Trophoblast cell (in vitro differentiated cells and primary cell): ENCODE measurements at regions not wholly inside any gene's neighbourhood (a gene's known extent, or its start where the extent isn't known, plus 50 kb on each side); places are given as distances from the start of the nearest gene placed in this dataset.

ENCODE experiments used
- DNase-seq, 2 donors: peaks; one replicate each; pipeline ENCODE4 v3.0.0-alpha.2; 2016
- H2AFZ ChIP-seq: 2 replicates; pipeline ENCODE4 v1.6.1; 2013; ENCODE audit warnings: low read length, moderate library complexity, mild to moderate bottlenecking; ENCODE audit not compliant: insufficient read depth, poor library complexity
- H2AK5ac ChIP-seq: 2 replicates; pipeline ENCODE4 v1.6.1; 2013; ENCODE audit warnings: mild to moderate bottlenecking, low read length
- H2BK120ac ChIP-seq: 2 replicates; pipeline ENCODE4 v1.6.1; 2013; ENCODE audit warnings: low read length, mild to moderate bottlenecking, moderate library complexity; ENCODE audit not compliant: insufficient read depth, poor library complexity
- H2BK12ac ChIP-seq: 2 replicates; pipeline ENCODE4 v1.6.1; 2013; ENCODE audit warnings: mild to moderate bottlenecking, low read length, moderate library complexity
- H2BK5ac ChIP-seq: 2 replicates; pipeline ENCODE4 v1.6.1; 2013; ENCODE audit warnings: low read length, low read depth, moderate library complexity, mild to moderate bottlenecking; ENCODE audit not compliant: poor library complexity
- H3K14ac ChIP-seq: 2 replicates; pipeline ENCODE4 v1.6.1; 2013; ENCODE audit warnings: mild to moderate bottlenecking, low read length
- H3K18ac ChIP-seq: 2 replicates; pipeline ENCODE4 v1.6.1; 2013; ENCODE audit warnings: mild to moderate bottlenecking, low read length
- H3K23ac ChIP-seq: 2 replicates; pipeline ENCODE4 v1.6.1; 2013; ENCODE audit warnings: low read length
- H3K27ac ChIP-seq: 2 replicates; pipeline ENCODE4 v1.5.1; 2013; ENCODE audit warnings: low read depth, mild to moderate bottlenecking, inconsistent platforms, low read length, moderate library complexity
- H3K27me3 ChIP-seq: 2 replicates; pipeline ENCODE4 v1.6.1; 2013; ENCODE audit warnings: inconsistent platforms, mild to moderate bottlenecking, low read length, moderate library complexity; ENCODE audit not compliant: insufficient read depth
- H3K36me3 ChIP-seq, 2 experiments: 1 replicate in 1 of 2; 2 replicates in 1 of 2; pipeline ENCODE4 v1.6.1; 2013; ENCODE audit warnings: low read length in 2 of 2, mild to moderate bottlenecking in 2 of 2, moderate library complexity in 1 of 2; ENCODE audit not compliant: insufficient read depth in 2 of 2, control insufficient read depth in 1 of 2
- H3K4ac ChIP-seq: 2 replicates; pipeline ENCODE4 v1.6.1; 2013; ENCODE audit warnings: low read depth, mild to moderate bottlenecking, low read length, moderate library complexity
- H3K4me1 ChIP-seq, 2 experiments: 1 replicate in 1 of 2; 2 replicates in 1 of 2; pipeline ENCODE4 v1.6.1; 2013; ENCODE audit warnings: low read length in 2 of 2, mild to moderate bottlenecking in 2 of 2, moderate library complexity in 1 of 2; ENCODE audit not compliant: insufficient read depth in 2 of 2, control insufficient read depth in 1 of 2
- H3K4me2 ChIP-seq: 2 replicates; pipeline ENCODE4 v1.6.1; 2013; ENCODE audit warnings: inconsistent platforms, mild to moderate bottlenecking, low read length, moderate library complexity
- H3K4me3 ChIP-seq: 2 replicates; pipeline ENCODE4 v1.5.1; 2013; ENCODE audit warnings: mild to moderate bottlenecking, low read depth, low read length, inconsistent platforms
- H3K79me1 ChIP-seq: one replicate; pipeline ENCODE4 v1.6.1; 2013; ENCODE audit warnings: low read length
- H3K79me2 ChIP-seq: 2 replicates; pipeline ENCODE4 v1.6.1; 2013; ENCODE audit warnings: low read length, mild to moderate bottlenecking; ENCODE audit not compliant: control insufficient read depth, insufficient read depth, poor library complexity
- H3K9ac ChIP-seq: 2 replicates; pipeline ENCODE4 v1.6.1; 2013; ENCODE audit warnings: mild to moderate bottlenecking, low read length
- H3K9me3 ChIP-seq: 2 replicates; pipeline ENCODE4 v1.6.1; 2013; ENCODE audit warnings: low read depth, mild to moderate bottlenecking, control low read depth, inconsistent platforms, low read length; ENCODE audit not compliant: insufficient read depth
- H4K12ac ChIP-seq: 2 replicates; pipeline ENCODE4 v1.6.1; 2013; ENCODE audit warnings: low read depth, mild to moderate bottlenecking, low read length, moderate library complexity
- H4K8ac ChIP-seq: 2 replicates; pipeline ENCODE4 v1.6.1; 2013; ENCODE audit warnings: low read depth, mild to moderate bottlenecking, low read length, moderate library complexity
- H4K91ac ChIP-seq: one replicate; pipeline ENCODE4 v1.6.1; 2013; ENCODE audit warnings: low read depth, mild to moderate bottlenecking, low read length, moderate library complexity
- WGBS: extraction: QIAGEN DNeasy Blood & Tissue Kit; methylation state at CpG from one replicate; pipeline ENCODE4 v1.1.7; 2013; ENCODE audit warnings: missing lambda C conversion rate; ENCODE audit not compliant: insufficient read length, insufficient coverage; ENCODE audit errors: extremely low coverage; 5-methylcytosine and 5-hydroxymethylcytosine counted together

DNA sequence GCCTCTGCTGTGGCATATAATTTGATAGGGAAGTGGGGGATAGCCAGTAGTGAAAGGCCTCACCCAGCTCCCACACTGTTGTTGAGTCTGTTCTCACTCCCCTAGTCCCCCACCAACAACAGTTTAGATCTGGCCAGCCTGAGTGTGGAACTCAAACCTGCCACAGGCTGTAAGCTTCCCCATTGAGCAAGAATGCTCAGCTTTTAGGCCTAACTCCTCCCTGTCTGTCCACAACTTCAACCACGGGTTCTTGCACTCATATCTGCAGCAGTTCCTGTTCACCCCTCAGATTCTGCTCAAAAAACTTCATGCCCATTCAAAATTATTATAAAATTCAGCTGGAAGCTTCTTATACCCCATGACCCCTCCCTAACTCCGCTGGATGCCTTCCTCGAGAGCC lies 975.1 kb downstream of the NSUN3 start:
- no peak overlapping the region for H2AK5ac ChIP-seq
- peak overlapping the region; percentile 27 for H2BK5ac ChIP-seq
- H4K12ac ChIP-seq: no peak overlapping the region
- no peak for DNase-seq
- no peak overlapping the region for H4K8ac ChIP-seq
- H4K91ac ChIP-seq: no peak overlapping the region
- H3K4me2 ChIP-seq: no peak overlapping the region
- H3K18ac ChIP-seq: no peak overlapping the region
- no peak overlapping the region for H3K4me3 ChIP-seq
- no peaks in the 10 kb centered on the region for H3K27me3 ChIP-seq
- H3K9ac ChIP-seq: no peak overlapping the region
- no peak overlapping the region for H2BK12ac ChIP-seq
- no CpG with 5 or more reads among the region's 3 CpGs for WGBS
- no peak overlapping the region for H3K23ac ChIP-seq
- no peak overlapping the region for H3K4ac ChIP-seq
- H2BK120ac ChIP-seq: no peak overlapping the region
- no peak overlapping the region for H3K14ac ChIP-seq
- H3K79me1 ChIP-seq: no peaks in the 10 kb centered on the region
- no peaks in the 10 kb centered on the region for H3K36me3 ChIP-seq
- H3K9me3 ChIP-seq: no peaks in the 10 kb centered on the region
- peaks cover 9 to 15% of the 10 kb centered on the region in 2 experiments for H3K4me1 ChIP-seq
- no peak overlapping the region for H3K27ac ChIP-seq
- no peaks in the 10 kb centered on the region for H3K79me2 ChIP-seq
- H2AFZ ChIP-seq: no peak overlapping the region

DNA sequence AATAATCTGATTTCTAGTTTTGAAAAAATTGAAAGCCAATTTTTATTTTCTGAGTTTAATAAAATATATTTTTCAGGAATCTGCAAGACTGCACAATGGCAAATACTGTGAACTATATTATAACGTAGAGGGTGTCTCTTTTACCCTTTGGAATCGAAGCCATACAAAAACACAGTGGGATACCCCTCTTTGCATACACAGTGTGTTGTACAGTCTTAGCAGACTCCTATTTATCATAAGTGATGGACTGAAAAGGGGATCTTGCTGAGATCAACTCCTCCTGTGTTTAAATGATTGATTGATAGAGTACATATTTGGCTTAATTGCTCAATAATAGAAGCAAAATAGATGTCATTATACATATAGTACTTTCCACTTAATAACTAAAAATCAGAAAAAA lies 981.2 kb downstream of the NSUN3 start:
- no peak overlapping the region for H3K4me2 ChIP-seq
- WGBS: no CpG with 5 or more reads among the region's 2 CpGs
- no peak overlapping the region for H2BK12ac ChIP-seq
- H2BK5ac ChIP-seq: no peak overlapping the region
- H4K91ac ChIP-seq: no peak overlapping the region
- H3K27ac ChIP-seq: no peak overlapping the region
- H3K14ac ChIP-seq: no peak overlapping the region
- H4K12ac ChIP-seq: no peak overlapping the region
- no peak overlapping the region for H3K4me3 ChIP-seq
- no peak overlapping the region for H2AK5ac ChIP-seq
- no peak overlapping the region for H3K18ac ChIP-seq
- H3K4me1 ChIP-seq: no peaks in the 10 kb centered on the region
- no peaks in the 10 kb centered on the region for H3K27me3 ChIP-seq
- H3K9me3 ChIP-seq: no peaks in the 10 kb centered on the region
- H3K79me1 ChIP-seq: no peaks in the 10 kb centered on the region
- no peaks in the 10 kb centered on the region for H3K36me3 ChIP-seq
- H2BK120ac ChIP-seq: no peak overlapping the region
- H3K23ac ChIP-seq: no peak overlapping the region
- H3K79me2 ChIP-seq: no peaks in the 10 kb centered on the region
- H3K4ac ChIP-seq: no peak overlapping the region
- DNase-seq: no peak
- no peak overlapping the region for H4K8ac ChIP-seq
- H2AFZ ChIP-seq: no peak overlapping the region
- H3K9ac ChIP-seq: no peak overlapping the region

DNA sequence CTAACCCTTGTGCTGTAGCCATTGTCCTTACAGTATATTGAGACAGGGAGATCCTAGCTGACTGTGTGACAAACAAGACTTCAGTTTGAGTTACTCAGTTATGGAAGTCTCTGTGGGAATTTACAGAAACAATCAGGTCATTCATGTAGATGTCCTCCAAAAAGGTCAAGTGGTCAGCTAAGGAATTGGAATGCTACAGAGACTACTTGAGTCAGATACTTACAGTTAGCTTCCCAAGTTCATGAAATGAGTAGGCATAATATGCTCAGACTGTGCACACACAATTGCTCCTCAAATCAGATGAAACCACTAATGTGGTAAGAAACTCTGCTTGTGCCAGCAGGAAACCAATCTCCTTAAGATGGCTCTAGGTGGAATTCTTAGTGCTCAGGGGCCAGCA lies 985.7 kb downstream of the NSUN3 start:
- Histone ChIP-seq H3K9me3 (no peaks in the 10 kb centered on the region), H3K23ac (no peak overlapping the region)

DNA sequence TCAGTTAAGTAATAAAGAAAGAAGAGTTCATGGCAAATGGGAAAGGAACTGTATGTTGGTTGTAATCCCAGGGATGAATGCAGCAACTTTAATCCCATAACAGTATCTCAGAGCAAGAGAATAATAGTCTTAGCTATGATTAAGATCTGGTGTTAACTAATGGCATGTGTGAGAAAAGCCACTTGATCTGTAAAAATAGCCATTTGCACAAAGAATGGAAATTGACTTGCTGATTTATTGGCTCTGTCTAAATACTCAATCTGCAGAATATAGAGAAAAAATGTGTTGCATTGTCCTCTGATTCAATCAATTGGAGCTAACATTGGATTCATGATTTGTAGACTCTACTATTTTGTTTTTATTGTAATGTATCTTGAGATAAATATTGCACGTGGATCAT lies 987.0 kb downstream of the NSUN3 start:
- H3K14ac ChIP-seq: no peak overlapping the region
- H3K27ac ChIP-seq: no peak overlapping the region
- H3K79me1 ChIP-seq: no peaks in the 10 kb centered on the region
- no peak overlapping the region for H2AK5ac ChIP-seq
- H3K9me3 ChIP-seq: no peaks in the 10 kb centered on the region
- no peaks in the 10 kb centered on the region for H3K4me1 ChIP-seq
- H2BK120ac ChIP-seq: no peak overlapping the region
- no peak overlapping the region for H3K9ac ChIP-seq
- no peak overlapping the region for H3K18ac ChIP-seq
- H4K91ac ChIP-seq: no peak overlapping the region
- no peak overlapping the region for H3K4me2 ChIP-seq
- H2AFZ ChIP-seq: no peak overlapping the region
- no peaks in the 10 kb centered on the region for H3K27me3 ChIP-seq
- WGBS: no CpG with 5 or more reads among the region's 1 CpG
- no peak overlapping the region for H3K23ac ChIP-seq
- H2BK5ac ChIP-seq: no peak overlapping the region
- H2BK12ac ChIP-seq: no peak overlapping the region
- H4K12ac ChIP-seq: no peak overlapping the region
- H3K36me3 ChIP-seq: no peaks in the 10 kb centered on the region
- no peak overlapping the region for H4K8ac ChIP-seq
- H3K79me2 ChIP-seq: no peaks in the 10 kb centered on the region
- H3K4me3 ChIP-seq: no peak overlapping the region
- no peak for DNase-seq
- no peak overlapping the region for H3K4ac ChIP-seq

More for the DNA sequence above, 985.7 kb downstream of the NSUN3 start:
- no peak overlapping the region for H3K4me2 ChIP-seq
- no peak overlapping the region for H2AK5ac ChIP-seq
- H2BK120ac ChIP-seq: no peak overlapping the region
- H3K79me2 ChIP-seq: no peaks in the 10 kb centered on the region
- H3K27me3 ChIP-seq: no peaks in the 10 kb centered on the region
- H2BK5ac ChIP-seq: no peak overlapping the region
- H3K36me3 ChIP-seq: no peaks in the 10 kb centered on the region
- H4K12ac ChIP-seq: no peak overlapping the region
- H3K18ac ChIP-seq: no peak overlapping the region
- H2AFZ ChIP-seq: no peak overlapping the region
- H3K4me3 ChIP-seq: no peak overlapping the region
- no peak overlapping the region for H3K9ac ChIP-seq
- H3K14ac ChIP-seq: no peak overlapping the region
- no peak for DNase-seq
- no peaks in the 10 kb centered on the region for H3K4me1 ChIP-seq
- no peak overlapping the region for H3K4ac ChIP-seq
- H2BK12ac ChIP-seq: no peak overlapping the region
- no peaks in the 10 kb centered on the region for H3K79me1 ChIP-seq
- no peak overlapping the region for H4K91ac ChIP-seq
- H4K8ac ChIP-seq: no peak overlapping the region
- no peak overlapping the region for H3K27ac ChIP-seq
